ENCODE measurements at regions not wholly inside any gene's neighbourhood (a gene's known extent, or its start where the extent isn't known, plus 50 kb on each side); places are given as distances from the start of the nearest gene placed in this dataset.

- no peak for DNase-seq (ENCODE audit: low read depth in 1 of 2, low spot score in 1 of 2)
- Histone ChIP-seq H3K27me3 (ENCODE audit: insufficient read depth, poor library complexity, severe bottlenecking) (no peaks in the 10 kb centered on the region), H3K4me3 (replicated peaks; ENCODE audit: insufficient read depth, low read length) (no peak overlapping the region), H3K27ac (replicated peaks) (no peak overlapping the region)
- TF ChIP-seq GABPA (IDR thresholded peaks at IDR 0.05; ENCODE audit: low read depth), result no peak
Measured at GRCh38 chr15:70158309-70159000, 60.7 kb upstream of the TLE3 start.

GRCh38 chr15:70156671-70157271 lies 59.1 kb upstream of the TLE3 start:
- DNase-seq (ENCODE audit: low read depth in 1 of 2, low spot score in 1 of 2), result no peak
- TF ChIP-seq SPI1 (IDR thresholded peaks at IDR 0.05; ENCODE audit: borderline replicate concordance, low read depth) (no peak), REST (IDR thresholded peaks at IDR 0.05; ENCODE audit: insufficient replicate concordance, low read depth) (no peak), CTCF (IDR thresholded peaks at IDR 0.05; ENCODE audit: insufficient read depth, low read length) (no peak), POLR2AphosphoS5 (IDR thresholded peaks at IDR 0.05; ENCODE audit: low read depth) (no peak), GABPA (IDR thresholded peaks at IDR 0.05; ENCODE audit: low read depth) (no peak)
- H3K27ac ChIP-seq (replicated peaks), result no peak overlapping the region
- no peak overlapping the region for H3K4me3 ChIP-seq (replicated peaks; ENCODE audit: insufficient read depth, low read length)
- no peaks in the 10 kb centered on the region for H3K27me3 ChIP-seq (ENCODE audit: insufficient read depth, poor library complexity, severe bottlenecking)

- H3K4me3 ChIP-seq (replicated peaks; ENCODE audit: insufficient read depth, low read length), result no peak overlapping the region
- TF ChIP-seq CTCF (IDR thresholded peaks at IDR 0.05; ENCODE audit: insufficient read depth, low read length), result no peak
- TF ChIP-seq REST (IDR thresholded peaks at IDR 0.05; ENCODE audit: insufficient replicate concordance, low read depth), result no peak
- TF ChIP-seq GABPA (IDR thresholded peaks at IDR 0.05; ENCODE audit: low read depth), result no peak
- no peak for TF ChIP-seq POLR2AphosphoS5 (IDR thresholded peaks at IDR 0.05; ENCODE audit: low read depth)
- TF ChIP-seq SPI1 (IDR thresholded peaks at IDR 0.05; ENCODE audit: borderline replicate concordance, low read depth), result no peak
- H3K27me3 ChIP-seq (ENCODE audit: insufficient read depth, poor library complexity, severe bottlenecking), result no peaks in the 10 kb centered on the region
- DNase-seq (ENCODE audit: low read depth in 1 of 2, low spot score in 1 of 2), result no peak
- H3K27ac ChIP-seq (replicated peaks), result no peak overlapping the region
Measured at GRCh38 chr15:70154718-70155347, 57.1 kb upstream of the TLE3 start.

- no peaks in the 10 kb centered on the region for H3K27me3 ChIP-seq (ENCODE audit: insufficient read depth, poor library complexity, severe bottlenecking)
- no peak overlapping the region for H3K27ac ChIP-seq (replicated peaks)
- H3K4me3 ChIP-seq (replicated peaks; ENCODE audit: insufficient read depth, low read length), result no peak overlapping the region
- DNase-seq (ENCODE audit: low read depth in 1 of 2, low spot score in 1 of 2), result no peak
- no peak for TF ChIP-seq SPI1 (IDR thresholded peaks at IDR 0.05; ENCODE audit: borderline replicate concordance, low read depth)
- TF ChIP-seq CTCF (IDR thresholded peaks at IDR 0.05; ENCODE audit: insufficient read depth, low read length), result no peak
- TF ChIP-seq GABPA (IDR thresholded peaks at IDR 0.05; ENCODE audit: low read depth), result no peak
- no peak for TF ChIP-seq POLR2AphosphoS5 (IDR thresholded peaks at IDR 0.05; ENCODE audit: low read depth)
- TF ChIP-seq REST (IDR thresholded peaks at IDR 0.05; ENCODE audit: insufficient replicate concordance, low read depth), result no peak
Measured at GRCh38 chr15:70153921-70154717, 56.4 kb upstream of the TLE3 start.
